NCI-H748 (cell line): ENCODE measurements at regions not wholly inside any gene's neighbourhood (a gene's known extent, or its start where the extent isn't known, plus 50 kb on each side); places are given as distances from the start of the nearest gene placed in this dataset.

ENCODE experiments used
- DNase-seq: peaks from one replicate; lab custom pipeline; 2025; ENCODE audit not compliant: unreplicated experiment; lab: John Stamatoyannopoulos, UW

GRCh38 chr4:24013668-24014422 is 124.0 kb upstream of the PPARGC1A start:
- no peak for DNase-seq

- no peak for DNase-seq
Measured at GRCh38 chr4:24010994-24011393, 121.1 kb upstream of the PPARGC1A start.

GRCh38 chr4:24010573-24010972 is 120.7 kb upstream of the PPARGC1A start:
- no peak for DNase-seq

GRCh38 chr4:24007860-24008261 is 118.0 kb upstream of the PPARGC1A start:
- no peak for DNase-seq

GRCh38 chr4:24006269-24006668 is 116.4 kb upstream of the PPARGC1A start:
- DNase-seq, result no peak

- no peak for DNase-seq
Measured at GRCh38 chr4:24003926-24004325, 114.1 kb upstream of the PPARGC1A start.

GRCh38 chr4:24003496-24003895 is 113.6 kb upstream of the PPARGC1A start:
- no peak for DNase-seq

GRCh38 chr4:24002330-24002966 is 112.6 kb upstream of the PPARGC1A start:
- no peak for DNase-seq

GRCh38 chr4:24001486-24002329 is 111.9 kb upstream of the PPARGC1A start:
- DNase-seq, result no peak

GRCh38 chr4:24000470-24000831 is 110.6 kb upstream of the PPARGC1A start:
- no peak for DNase-seq

- no peak for DNase-seq
Measured at GRCh38 chr4:23999714-24000469, 110.0 kb upstream of the PPARGC1A start.

GRCh38 chr4:23993373-23993772 is 103.5 kb upstream of the PPARGC1A start:
- no peak for DNase-seq

- no peak for DNase-seq
Measured at GRCh38 chr4:23991444-23991843, 101.6 kb upstream of the PPARGC1A start.

- no peak for DNase-seq
Measured at GRCh38 chr4:23986270-23986669, 96.4 kb upstream of the PPARGC1A start.

GRCh38 chr4:23981328-23981727 is 91.5 kb upstream of the PPARGC1A start:
- DNase-seq, result no peak

GRCh38 chr4:23979534-23979933 is 89.7 kb upstream of the PPARGC1A start:
- no peak for DNase-seq

GRCh38 chr4:23978002-23978401 is 88.2 kb upstream of the PPARGC1A start:
- DNase-seq, result no peak

GRCh38 chr4:23976423-23976822 is 86.6 kb upstream of the PPARGC1A start:
- DNase-seq, result no peak

- no peak for DNase-seq
Measured at GRCh38 chr4:23973308-23973855, 83.5 kb upstream of the PPARGC1A start.

GRCh38 chr4:23972805-23973204 is 83.0 kb upstream of the PPARGC1A start:
- DNase-seq, result no peak

GRCh38 chr4:23972187-23972586 is 82.3 kb upstream of the PPARGC1A start:
- DNase-seq, result no peak
